Sigmoid colon (tissue), 6 donors: ENCODE measurements at regions not wholly inside any gene's neighbourhood (a gene's known extent, or its start where the extent isn't known, plus 50 kb on each side); places are given as distances from the start of the nearest gene placed in this dataset.

Experiments
- DNase-seq: peaks from one replicate; pipeline ENCODE4 v3.0.0-alpha.2; 2019
- H3K27ac ChIP-seq, 4 donors: fragments of 200-600 bp; sonication (generic); one replicate each; pipeline ENCODE4 v1.5.1; 2016 to 2019; ENCODE audit warnings: mild to moderate bottlenecking in 1 of 4
- H3K27me3 ChIP-seq, 3 donors: fragments of 200-600 bp; sonication (generic); one replicate each; pipeline ENCODE4 v1.5.1; 2019; ENCODE audit warnings: mild to moderate bottlenecking in 1 of 3
- H3K36me3 ChIP-seq, 4 donors: fragments of 200-600 bp; sonication (generic); one replicate each; pipeline ENCODE4 v1.5.1; 2016 to 2019
- H3K4me1 ChIP-seq, 4 donors: fragments of 200-600 bp; sonication (generic); one replicate each; pipeline ENCODE4 v1.5.1; 2017 to 2019
- H3K4me3 ChIP-seq, 4 donors: fragments of 200-600 bp; sonication (generic); one replicate each; pipeline ENCODE4 v1.5.1; 2017 to 2019; ENCODE audit warnings: mild to moderate bottlenecking in 2 of 4, moderate library complexity in 1 of 4
- H3K9me3 ChIP-seq, 4 donors: fragments of 200-600 bp in 3 of 4; sonication (generic) in 3 of 4; one replicate each; pipeline versions ENCODE4 v1.5.1 to v1.6.1; 2013 to 2019
- EP300 ChIP-seq, 4 donors: sonication (generic); formaldehyde crosslinking; IDR thresholded peaks; one replicate each; pipeline ENCODE4 v1.6.1; 2017; ENCODE audit warnings: antibody characterized with exemption in 4 of 4
- POLR2A ChIP-seq, 2 donors: fragments of 450-650 bp; IDR thresholded peaks; one replicate each; pipeline ENCODE4 v1.6.1; 2016; ENCODE audit warnings: antibody characterized with exemption in 2 of 2, mild to moderate bottlenecking in 2 of 2, moderate library complexity in 2 of 2
- POLR2AphosphoS5 ChIP-seq, 4 donors: sonication (generic); formaldehyde crosslinking; IDR thresholded peaks; one replicate each; pipeline ENCODE4 v1.6.1; 2017; ENCODE audit warnings: antibody characterized with exemption in 4 of 4
- WGBS, 2 donors: extraction: QIAGEN DNeasy Blood & Tissue Kit; methylation state at CpG; one replicate each; pipeline ENCODE4 v1.1.7; 2013; 5-methylcytosine and 5-hydroxymethylcytosine counted together
- intact Hi-C: fragments of 100-400 bp; cut with DNase I; formaldehyde crosslinking; loops from one replicate; pipeline ENCODE4 v1.15.1; 2023
- TF ChIP-seq, protein P1 (sequence below), 4 experiments: fragments of 450-650 bp in 3 of 4; fragments of 200-600 bp in 1 of 4; IDR thresholded peaks; one replicate each; pipeline ENCODE4 v1.5.1; 2016 to 2019; ENCODE audit warnings: antibody characterized with exemption in 4 of 4, mild to moderate bottlenecking in 3 of 4, moderate library complexity in 2 of 4
- donor health status: healthy with polysubstance abuse.
- donor health status: healthy.

DNA sequence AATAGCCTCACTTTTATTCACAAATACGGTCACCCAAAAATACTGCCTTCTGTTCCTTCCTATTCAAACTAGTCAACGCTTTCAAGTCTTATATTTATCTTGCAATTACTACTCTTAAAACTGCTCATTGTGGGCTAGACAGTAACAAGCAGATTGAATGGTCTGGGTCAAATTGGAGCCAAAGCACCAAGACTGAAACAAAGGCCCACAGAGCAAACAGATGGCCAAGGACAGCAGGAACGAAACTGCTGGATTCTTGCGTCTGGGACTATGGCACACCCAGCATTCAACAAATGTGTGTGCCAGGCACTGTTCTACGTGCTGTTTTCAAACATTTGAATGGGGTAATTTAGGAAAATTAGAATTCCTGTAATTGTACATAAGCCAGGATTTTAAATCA is 250.1 kb upstream of the PSMD7 start:
- TF ChIP-seq EP300 (IDR thresholded peaks at IDR 0.05), result no peak
- no peak for TF ChIP-seq POLR2AphosphoS5 (IDR thresholded peaks at IDR 0.05)
- no peak for TF ChIP-seq POLR2A (IDR thresholded peaks at IDR 0.05)
- TF ChIP-seq, protein P1, sequence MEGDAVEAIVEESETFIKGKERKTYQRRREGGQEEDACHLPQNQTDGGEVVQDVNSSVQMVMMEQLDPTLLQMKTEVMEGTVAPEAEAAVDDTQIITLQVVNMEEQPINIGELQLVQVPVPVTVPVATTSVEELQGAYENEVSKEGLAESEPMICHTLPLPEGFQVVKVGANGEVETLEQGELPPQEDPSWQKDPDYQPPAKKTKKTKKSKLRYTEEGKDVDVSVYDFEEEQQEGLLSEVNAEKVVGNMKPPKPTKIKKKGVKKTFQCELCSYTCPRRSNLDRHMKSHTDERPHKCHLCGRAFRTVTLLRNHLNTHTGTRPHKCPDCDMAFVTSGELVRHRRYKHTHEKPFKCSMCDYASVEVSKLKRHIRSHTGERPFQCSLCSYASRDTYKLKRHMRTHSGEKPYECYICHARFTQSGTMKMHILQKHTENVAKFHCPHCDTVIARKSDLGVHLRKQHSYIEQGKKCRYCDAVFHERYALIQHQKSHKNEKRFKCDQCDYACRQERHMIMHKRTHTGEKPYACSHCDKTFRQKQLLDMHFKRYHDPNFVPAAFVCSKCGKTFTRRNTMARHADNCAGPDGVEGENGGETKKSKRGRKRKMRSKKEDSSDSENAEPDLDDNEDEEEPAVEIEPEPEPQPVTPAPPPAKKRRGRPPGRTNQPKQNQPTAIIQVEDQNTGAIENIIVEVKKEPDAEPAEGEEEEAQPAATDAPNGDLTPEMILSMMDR (IDR thresholded peaks at IDR 0.05), result no peak
- no peak for DNase-seq
- no peaks in the 10 kb centered on the region for H3K4me1 ChIP-seq
- WGBS, 2 donors, result 62 to 80% methylated on average over 5 of the region's 5 CpGs
- no peak overlapping the region for H3K27ac ChIP-seq
- intact Hi-C loops, result no loop called here
- no peak overlapping the region for H3K4me3 ChIP-seq
- no peaks in the 10 kb centered on the region for H3K27me3 ChIP-seq
- H3K9me3 ChIP-seq, result no peaks in the 10 kb centered on the region
- no peaks in the 10 kb centered on the region for H3K36me3 ChIP-seq

DNA sequence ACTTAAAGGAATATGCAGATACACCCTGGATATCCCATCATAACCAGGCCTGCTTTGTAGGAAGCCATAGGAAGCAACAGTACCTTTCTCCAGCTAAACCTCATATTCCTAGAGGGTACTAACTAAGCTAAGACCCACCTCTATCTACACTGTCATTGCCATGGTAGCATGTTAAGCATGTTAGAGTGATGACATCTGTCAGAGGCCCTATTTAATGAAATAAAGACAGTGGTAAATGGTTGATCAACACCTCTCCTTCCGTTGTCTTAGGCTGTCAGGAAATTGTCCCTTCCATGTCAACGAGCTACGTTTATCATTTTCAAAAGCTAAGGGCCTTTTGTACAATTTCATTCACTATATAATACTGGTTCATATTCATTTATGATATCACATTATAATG is 251.1 kb upstream of the PSMD7 start:
- no peaks in the 10 kb centered on the region for H3K36me3 ChIP-seq
- DNase-seq, result no peak
- intact Hi-C loops, result no loop called here
- H3K27me3 ChIP-seq, result no peaks in the 10 kb centered on the region
- H3K4me1 ChIP-seq, result no peaks in the 10 kb centered on the region
- no peaks in the 10 kb centered on the region for H3K9me3 ChIP-seq
- no peak for TF ChIP-seq POLR2A (IDR thresholded peaks at IDR 0.05)
- WGBS, 2 donors, result 86 to 87% methylated on average over 3 of the region's 3 CpGs
- H3K4me3 ChIP-seq, result no peak overlapping the region
- no peak overlapping the region for H3K27ac ChIP-seq

DNA sequence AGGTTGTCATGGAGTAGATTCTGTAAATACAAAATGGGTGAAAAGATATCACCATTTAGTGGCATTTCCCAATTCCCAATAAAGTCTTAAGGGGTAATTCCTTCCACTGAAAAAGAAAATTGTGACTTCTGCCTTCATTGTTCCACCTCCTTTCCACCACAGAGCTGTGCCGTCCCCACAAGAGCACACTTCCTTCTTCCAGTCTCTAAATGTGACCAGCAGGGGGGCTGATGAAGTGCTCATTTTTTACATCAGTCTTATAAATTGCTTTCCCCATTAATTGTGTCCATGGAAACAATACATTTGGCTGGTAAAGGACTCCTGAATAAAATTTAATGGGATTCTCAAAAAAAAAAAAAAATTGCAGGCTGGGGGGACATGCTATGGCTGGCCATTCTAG is 260.8 kb upstream of the PSMD7 start:
- Histone ChIP-seq H3K36me3 (no peaks in the 10 kb centered on the region), H3K4me1 (no peaks in the 10 kb centered on the region), H3K9me3 (no peaks in the 10 kb centered on the region), H3K27me3 (no peaks in the 10 kb centered on the region), H3K4me3 (no peak overlapping the region), H3K27ac (no peak overlapping the region)
- no peak for DNase-seq
- intact Hi-C loops, result no loop called here
- WGBS, 2 donors, result 0 to 11% methylated on average over 1 of the region's 1 CpG
- no peak for TF ChIP-seq EP300 (IDR thresholded peaks at IDR 0.05)
- TF ChIP-seq, protein P1 (IDR thresholded peaks at IDR 0.05), result no peak
- no peak for TF ChIP-seq POLR2A (IDR thresholded peaks at IDR 0.05)
- TF ChIP-seq POLR2AphosphoS5 (IDR thresholded peaks at IDR 0.05), result no peak

DNA sequence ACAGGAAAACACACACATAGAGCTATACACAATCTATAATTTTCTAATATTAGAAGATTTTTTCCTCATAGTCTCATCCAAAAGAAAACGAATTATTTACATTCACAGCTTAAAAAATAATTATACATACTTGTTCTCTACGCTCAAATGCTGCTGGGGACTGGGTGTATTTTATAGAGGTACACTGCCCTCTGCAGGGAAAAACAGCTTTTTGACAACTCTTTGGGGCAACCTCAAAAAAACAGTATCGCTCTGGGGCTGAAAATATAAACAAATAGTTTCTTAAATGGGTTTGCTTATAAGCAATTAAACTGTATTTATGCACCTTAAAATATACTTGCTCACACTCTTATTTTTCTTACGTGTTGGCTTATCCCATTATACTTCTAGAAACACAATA is 261.8 kb upstream of the PSMD7 start:
- no peak overlapping the region for H3K27ac ChIP-seq
- DNase-seq, result no peak
- no peaks in the 10 kb centered on the region for H3K36me3 ChIP-seq
- H3K27me3 ChIP-seq, result no peaks in the 10 kb centered on the region
- H3K9me3 ChIP-seq, result no peaks in the 10 kb centered on the region
- WGBS, 2 donors, result 7 to 26% methylated on average over 4 of the region's 4 CpGs
- no peak overlapping the region for H3K4me3 ChIP-seq
- intact Hi-C loops, result no loop called here
- no peaks in the 10 kb centered on the region for H3K4me1 ChIP-seq
- TF ChIP-seq POLR2A (IDR thresholded peaks at IDR 0.05), result no peak
- TF ChIP-seq, protein P1 (IDR thresholded peaks at IDR 0.05), result peak in 1 of 4 experiments; percentile 8

GRCh38 chr16:74034200-74034599 is 262.4 kb upstream of the PSMD7 start:
- WGBS, 2 donors, result 61 to 71% methylated on average over 9 of the region's 9 CpGs
- DNase-seq, result no peak
- Histone ChIP-seq H3K9me3 (no peaks in the 10 kb centered on the region), H3K4me1 (no peaks in the 10 kb centered on the region), H3K4me3 (no peak overlapping the region), H3K27me3 (no peaks in the 10 kb centered on the region), H3K36me3 (no peaks in the 10 kb centered on the region), H3K27ac (no peak overlapping the region)
- intact Hi-C loops, result no loop called here
- TF ChIP-seq POLR2AphosphoS5 (IDR thresholded peaks at IDR 0.05) (no peak), POLR2A (IDR thresholded peaks at IDR 0.05) (no peak), EP300 (IDR thresholded peaks at IDR 0.05) (no peak)
- TF ChIP-seq, protein P1 (IDR thresholded peaks at IDR 0.05), result no peak
